Astrocyte (in vitro differentiated cells and primary cell): ENCODE measurements at regions not wholly inside any gene's neighbourhood (a gene's known extent, or its start where the extent isn't known, plus 50 kb on each side); places are given as distances from the start of the nearest gene placed in this dataset.

ENCODE experiments used
- CTCF ChIP-seq: IDR thresholded peaks from 2 replicates; pipeline ENCODE4 v1.5.1; 2011; ENCODE audit warnings: low read depth, mild to moderate bottlenecking, inconsistent platforms, low read length, moderate library complexity; ENCODE audit not compliant: insufficient read depth
- EZH2 ChIP-seq: IDR thresholded peaks from 2 replicates; pipeline ENCODE4 v1.6.1; 2012; ENCODE audit warnings: mild to moderate bottlenecking, low read length, inconsistent platforms; ENCODE audit not compliant: insufficient read depth

- TF ChIP-seq CTCF (no peak), EZH2 (no peak)
Measured at GRCh38 chr4:33283818-33284217, 2563.6 kb downstream of the PCDH7 start.
